Inflammatory macrophage treated with lipopolysaccharide for 1 hour (primary cell): ENCODE measurements at regions not wholly inside any gene's neighbourhood (a gene's known extent, or its start where the extent isn't known, plus 50 kb on each side); places are given as distances from the start of the nearest gene placed in this dataset.
A peak's percentile ranks its signal among the peaks of the same experiment; 100 is the strongest.
"Not testable (repeated sequence)": the region's sequence is repeated elsewhere in the genome, so short reads cannot be mapped to it uniquely, and the experiment has no call there.

Source experiments
- DNase-seq, 2 donors: peaks; one replicate each; pipeline ENCODE4 v3.0.0-alpha.2; 2020 to 2022

DNA sequence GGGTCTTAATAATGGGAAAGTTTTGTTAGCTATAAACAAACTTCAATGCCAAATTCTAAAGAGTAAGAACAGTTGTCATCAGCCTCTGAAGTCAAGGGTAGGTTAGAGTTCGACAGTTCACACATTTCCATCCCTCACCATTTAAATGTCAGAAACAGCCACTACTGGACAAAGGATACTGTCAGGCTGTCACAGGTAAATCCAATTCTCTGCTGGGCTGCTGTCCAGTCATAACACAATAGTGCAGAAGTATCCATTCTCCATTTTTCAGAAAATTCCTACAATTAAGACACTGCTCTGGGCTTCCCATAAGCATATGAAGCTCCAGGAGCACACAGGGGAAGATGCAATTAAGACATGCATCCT, 221.4 kb downstream of the RPS29 start:
- DNase-seq: no peak

DNA sequence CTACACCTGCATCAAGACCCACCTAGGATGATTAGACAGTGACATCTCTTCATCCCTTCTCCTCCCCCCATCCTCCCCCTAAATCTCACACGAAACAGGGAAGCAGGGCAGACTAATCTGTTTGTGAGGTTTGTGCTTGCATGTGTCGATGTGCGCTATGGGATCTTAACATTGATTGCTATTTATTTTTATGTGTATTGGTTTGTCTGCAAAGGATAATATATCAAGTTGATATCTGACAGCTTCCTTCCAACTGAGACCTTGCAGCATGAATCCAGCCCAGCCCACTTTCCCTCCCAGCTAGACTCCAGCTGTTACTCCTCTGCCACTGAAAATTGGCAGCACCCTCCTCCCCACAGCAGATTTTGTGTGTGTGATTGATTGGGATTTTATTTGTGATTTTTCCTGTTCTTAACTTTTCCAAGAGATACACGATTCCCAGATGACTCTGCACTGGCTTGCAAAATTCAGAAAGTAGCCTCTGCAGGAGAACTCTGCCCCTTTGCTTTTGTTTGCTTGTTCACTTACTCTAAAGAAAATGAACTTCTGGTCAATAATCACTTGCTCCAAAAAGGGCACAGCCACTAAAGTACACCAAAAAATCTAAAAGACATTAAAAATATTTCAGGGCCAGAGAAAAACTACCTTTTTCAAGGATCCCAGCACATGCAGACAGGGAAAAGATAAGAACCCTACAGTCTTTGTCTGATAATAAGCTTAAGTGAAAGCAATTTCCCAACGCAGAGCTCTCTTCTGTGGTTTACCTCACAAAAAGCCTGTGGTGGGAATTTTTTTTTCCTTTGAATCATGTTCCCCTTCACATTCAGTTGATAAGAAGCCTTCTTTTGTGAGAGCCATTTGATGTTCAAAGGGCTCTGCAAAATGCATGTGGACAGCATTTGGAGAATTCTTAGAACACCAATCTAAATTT, 222.1 kb downstream of the RPS29 start:
- no peak for DNase-seq

DNA sequence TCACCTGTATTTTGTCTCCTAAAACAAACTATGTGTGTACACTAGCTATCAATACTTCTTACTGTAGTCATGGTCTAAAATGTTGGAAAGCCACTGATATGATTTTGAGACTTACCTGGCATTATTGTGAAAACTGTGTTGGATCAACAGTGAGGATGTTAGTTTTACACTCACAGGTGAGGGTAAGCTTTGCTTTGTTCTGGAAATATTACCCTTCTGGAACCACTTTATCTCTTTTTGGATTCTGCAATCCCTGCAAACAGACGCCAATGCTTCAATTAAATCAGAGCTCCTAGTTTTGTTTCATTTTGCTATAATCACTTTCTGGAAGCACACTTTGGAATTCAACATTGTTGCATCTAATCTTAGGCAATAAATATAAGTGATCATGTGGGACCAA, 223.3 kb downstream of the RPS29 start:
- DNase-seq: no peak

DNA sequence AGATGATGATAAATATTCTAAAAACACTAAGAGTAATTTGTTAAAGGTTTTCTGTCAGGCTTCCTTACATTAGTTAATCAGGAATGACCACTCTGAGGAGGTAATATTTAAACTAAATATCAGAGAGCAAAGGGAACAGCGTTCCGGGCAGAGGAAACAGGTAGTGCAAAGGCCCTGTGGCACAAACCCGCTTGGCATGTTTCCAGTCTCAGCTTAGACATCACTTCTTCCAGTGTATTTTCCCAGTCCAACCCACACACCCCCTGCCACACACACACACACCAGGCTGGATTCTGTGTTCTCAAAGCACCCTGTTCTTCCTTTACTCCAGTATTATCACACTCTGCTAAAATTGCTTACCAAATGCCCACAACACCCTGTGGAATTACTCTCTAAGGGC, 247.1 kb downstream of the RPS29 start:
- no peak for DNase-seq

GRCh38 chr14:49319810-49320209, 266.4 kb downstream of the RPS29 start:
- DNase-seq: no peak

DNA sequence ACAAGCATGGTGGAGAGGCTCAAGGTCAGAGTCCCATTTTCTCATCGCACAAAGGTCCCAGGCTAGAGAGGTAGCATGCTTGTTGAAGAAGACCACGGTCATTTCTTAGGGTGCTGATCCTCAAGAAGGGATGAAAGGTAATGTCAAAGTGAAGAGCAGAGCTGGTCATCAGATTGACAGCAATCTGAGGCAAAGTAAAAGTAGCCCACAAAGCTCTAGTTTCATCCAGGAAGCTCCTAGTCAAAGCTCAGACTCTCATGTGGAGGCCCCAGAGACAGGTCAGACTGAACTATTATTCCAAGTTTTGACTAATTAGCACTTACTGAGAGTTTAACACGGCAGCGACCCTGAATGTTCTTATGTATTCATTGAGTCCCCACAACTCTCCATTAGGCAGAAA, 270.6 kb downstream of the RPS29 start:
- DNase-seq: no peak

DNA sequence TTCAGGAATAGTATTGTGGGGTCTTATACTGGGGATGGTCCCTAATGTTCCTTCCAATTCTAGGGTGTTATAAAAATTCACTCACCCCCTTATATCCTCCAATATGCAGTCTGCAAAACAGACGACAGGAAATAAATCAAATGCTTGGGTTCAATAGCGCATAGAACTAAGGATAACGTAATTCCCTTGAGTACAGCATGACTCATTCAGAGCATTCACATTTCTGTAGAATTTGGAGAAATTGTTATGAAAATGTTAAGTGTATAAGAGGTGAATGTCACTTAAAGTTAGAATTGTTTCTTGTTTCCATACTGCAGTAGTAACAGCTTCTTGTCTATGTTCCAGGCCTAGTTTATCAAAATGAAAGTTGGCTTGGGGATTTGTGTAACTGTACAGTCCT, 271.4 kb downstream of the RPS29 start:
- no peak for DNase-seq

GRCh38 chr14:49313108-49313507, 273.1 kb downstream of the RPS29 start:
- DNase-seq: no peak

DNA sequence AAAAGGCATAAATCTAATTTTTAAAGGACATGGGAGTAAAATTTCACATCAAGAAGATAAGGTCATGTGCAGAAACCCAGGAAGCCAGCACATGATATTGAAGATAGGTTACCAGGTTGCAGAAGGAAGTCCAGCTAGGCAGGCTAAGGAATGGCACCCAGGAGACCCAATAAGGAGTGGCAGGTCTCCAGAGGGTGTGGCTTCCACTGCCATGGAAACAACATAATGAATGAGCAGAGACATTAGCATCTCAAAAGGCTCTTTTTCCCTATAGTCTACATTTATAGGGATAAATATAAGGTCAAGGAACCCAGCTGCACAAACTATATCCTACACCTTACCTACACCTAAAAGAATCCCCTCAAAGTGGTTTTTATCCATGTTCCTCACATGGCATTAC, 275.9 kb downstream of the RPS29 start:
- DNase-seq: no peak

DNA sequence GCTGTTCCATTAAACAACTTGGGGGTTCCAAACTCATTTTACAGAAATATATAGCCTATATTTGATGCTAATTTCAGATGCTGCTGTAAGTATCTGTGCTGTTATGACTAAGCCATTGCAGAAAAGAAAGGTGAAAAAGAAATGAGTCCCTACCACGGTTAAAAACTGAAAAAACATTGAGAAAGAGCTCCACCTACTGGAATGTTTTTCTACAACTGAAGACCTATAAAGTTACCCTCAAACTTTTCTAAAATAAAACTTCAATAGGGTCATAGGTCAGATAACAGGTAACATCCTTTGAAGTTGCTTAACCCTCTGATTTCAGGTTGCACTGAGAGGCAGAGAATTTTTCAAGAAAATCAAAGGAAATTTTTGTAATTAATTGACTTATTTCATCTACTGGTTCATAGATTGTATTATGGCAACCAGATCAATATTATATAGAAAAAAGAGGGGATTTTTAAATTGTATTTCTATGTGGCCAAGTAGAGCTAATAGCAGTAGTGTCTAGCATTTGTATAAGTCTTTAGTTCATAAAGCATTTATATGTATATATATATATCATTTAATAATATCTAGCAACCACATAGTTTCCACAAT, 279.9 kb downstream of the RPS29 start:
- DNase-seq: peak in 1 of 2 donors; percentile 10

GRCh38 chr14:49303946-49304516, 282.1 kb downstream of the RPS29 start:
- no peak for DNase-seq

DNA sequence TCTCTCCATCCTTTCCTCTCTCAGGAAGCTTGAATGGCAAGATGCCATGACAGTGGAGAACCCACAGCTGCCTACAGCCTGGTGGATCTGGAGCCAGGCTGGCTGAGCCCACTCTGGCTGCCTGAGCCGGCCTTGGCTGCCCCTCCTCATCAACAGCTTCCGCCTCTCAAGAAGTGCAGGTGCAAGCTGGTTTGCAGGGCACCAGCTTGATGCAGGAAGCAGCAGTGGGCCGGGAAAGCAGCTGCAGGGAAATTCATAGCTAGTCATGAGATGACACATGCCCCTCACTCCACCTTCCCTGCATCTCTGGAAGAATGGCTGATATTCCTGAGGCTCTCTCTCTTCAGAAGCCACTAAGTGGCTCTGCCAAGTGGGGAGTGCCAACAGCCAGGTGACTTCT, 289.1 kb downstream of the RPS29 start:
- DNase-seq: no peak

DNA sequence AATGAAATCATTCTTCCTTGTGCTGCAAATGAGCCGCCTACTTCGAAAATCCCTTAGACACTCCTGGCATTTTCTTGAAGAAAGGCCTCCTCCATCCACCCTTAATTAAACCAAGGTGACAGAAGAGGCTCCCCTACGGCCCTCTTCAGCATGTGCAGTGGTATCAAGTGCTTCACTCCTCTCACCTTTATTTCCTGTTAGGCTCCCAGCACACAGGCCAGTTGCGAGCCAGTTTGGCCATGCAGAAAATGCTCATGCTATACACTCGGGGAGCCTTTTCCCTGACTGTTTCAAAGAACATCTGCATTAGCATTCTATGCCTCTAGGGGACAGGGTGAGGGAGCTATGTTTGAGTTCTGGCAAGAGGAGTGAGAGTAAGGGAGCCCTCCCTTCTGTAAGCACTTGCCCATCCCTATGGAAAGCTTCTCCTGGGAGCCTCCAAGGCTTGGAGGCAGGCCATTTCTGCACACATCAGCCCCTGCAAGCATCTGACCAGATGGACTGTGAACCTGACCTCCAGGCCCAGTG, 291.5 kb downstream of the RPS29 start:
- no peak for DNase-seq

GRCh38 chr14:49287004-49287403, 299.2 kb downstream of the RPS29 start:
- DNase-seq: no peak

DNA sequence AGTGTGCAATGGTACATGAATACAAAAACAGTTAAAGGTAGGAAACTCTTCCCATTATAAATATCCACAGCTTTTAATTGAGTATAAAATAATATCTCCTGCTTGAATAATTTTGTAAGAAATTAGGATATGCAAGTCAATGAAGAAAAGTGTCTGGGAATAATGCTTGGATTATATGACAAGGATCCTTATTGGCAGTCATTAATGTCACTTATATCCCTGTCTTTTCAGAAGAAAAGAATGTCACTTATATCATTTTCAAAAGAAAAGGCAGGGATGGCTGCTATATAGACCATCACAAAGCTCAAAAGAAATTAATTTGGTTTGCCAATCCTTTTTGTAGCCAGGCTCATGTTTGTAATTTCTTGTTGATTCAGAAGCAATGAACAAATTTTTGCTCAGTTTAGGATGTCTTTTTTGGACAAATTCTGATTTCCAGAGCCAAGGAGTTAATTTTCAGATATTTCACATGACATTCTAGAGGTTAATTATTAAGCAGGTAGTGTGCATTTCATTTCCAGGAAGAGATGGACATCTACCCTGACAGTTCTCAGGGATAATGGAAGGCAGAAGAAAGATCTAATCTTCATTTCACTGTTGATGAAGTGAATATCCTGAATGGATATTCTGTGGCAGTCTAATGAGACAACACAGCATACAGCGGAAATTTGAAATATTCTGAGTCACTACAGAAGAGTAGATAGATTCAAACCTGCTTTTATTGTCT, 299.8 kb downstream of the RPS29 start:
- no peak for DNase-seq

- DNase-seq: no peak
Measured at GRCh38 chr14:49280566-49280965, 305.6 kb downstream of the RPS29 start.

DNA sequence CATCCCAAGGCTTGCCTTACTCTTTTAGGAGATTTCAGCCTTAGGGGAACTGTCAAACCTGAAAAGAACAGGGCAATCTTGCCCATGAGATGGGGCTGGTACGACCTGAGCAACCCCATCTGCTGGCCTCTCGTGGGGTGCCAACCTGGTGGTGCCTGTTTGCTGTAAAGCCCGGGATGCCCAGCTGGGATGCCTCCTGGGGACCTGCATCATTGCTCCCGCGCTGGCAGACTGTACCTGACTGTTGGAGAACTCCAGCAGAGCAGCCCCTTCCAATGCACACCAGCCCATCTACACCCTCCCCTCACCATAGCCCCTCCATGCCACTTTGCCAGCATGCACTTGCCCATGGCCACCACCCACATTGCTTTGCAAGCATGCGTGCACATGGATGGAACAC, 335.7 kb downstream of the RPS29 start:
- no peak for DNase-seq

DNA sequence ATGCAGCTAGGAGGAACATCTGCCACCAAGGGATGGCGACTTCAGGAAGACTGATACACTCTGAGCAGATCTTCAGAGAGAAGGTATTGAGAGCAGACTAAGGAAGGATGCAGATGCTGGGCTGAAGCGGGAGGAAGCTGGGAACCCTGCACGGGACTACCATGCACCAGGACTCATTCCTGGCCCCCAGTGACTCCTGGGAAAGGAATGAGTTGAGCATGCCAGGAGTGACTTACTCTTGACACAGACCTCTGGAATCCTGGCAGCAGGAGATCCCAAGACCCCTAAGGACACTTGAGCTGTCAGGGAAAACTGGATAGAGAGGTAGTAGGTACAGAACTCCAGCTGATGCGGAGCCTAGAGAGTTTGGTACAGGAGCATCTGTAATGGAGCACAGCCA, 336.1 kb downstream of the RPS29 start:
- no peak for DNase-seq

DNA sequence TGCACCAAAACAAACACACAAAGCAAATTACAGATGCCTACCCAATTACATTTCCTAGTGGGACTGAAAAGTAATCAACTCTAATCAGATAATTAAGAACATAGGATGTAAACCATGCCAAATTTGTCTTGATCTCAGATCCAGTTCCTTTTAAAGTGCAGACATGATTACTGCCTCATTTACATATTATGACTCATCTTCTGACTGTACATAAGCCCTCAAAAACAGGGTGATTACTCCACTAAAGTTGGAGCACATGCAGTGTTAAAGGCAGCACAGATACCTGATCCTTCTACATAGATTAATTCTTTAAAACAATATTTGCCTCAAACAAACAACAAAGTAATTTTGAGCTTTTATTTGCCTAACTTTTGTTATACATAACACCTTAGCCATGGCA, 337.2 kb downstream of the RPS29 start:
- DNase-seq: no peak

- DNase-seq: not testable (repeated sequence)
Measured at GRCh38 chr14:49243777-49244176, 342.4 kb downstream of the RPS29 start.

DNA sequence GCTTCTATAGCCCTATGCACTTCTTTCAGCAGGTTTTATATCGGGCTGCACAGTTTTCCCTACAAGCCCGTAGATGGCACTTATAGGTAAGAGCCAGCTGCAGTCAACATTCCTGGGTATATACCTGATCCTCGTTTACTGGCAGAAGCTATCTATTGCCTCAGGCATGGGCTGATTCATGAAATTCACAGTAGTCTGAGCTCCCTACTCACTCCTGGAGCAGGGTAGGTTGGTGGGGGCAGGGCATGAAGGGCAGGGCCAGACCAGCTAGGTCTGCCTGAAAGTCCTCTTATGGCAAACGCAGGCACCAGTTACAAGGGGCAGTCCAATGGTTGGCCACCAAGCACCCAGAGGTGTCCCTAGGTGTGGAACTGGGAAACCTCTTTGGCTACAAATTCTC, 345.8 kb downstream of the RPS29 start:
- DNase-seq: no peak

DNA sequence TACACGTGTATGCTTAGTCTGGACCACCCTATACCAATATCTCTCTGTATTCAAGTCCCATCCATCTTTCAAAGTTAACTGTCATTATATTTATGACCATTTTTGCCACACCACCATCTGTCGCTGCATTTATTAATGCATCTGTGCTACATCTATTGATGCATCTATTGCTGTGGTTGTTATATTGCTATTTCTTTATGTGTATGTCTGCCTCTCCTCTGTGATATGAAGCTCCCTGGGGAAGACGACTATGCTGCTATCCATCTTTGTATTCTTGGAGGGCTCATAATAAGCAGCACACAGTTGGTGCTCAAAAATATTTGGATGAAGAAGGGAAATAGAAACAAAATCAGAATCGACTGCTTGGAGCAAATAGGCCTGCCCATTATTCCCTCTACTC, 357.6 kb downstream of the RPS29 start:
- DNase-seq: no peak

- no peak for DNase-seq
Measured at GRCh38 chr14:49221316-49221715, 364.9 kb downstream of the RPS29 start.
